ENCODE measurements at regions not wholly inside any gene's neighbourhood (a gene's known extent, or its start where the extent isn't known, plus 50 kb on each side); places are given as distances from the start of the nearest gene placed in this dataset.

- Histone ChIP-seq H3K4me3 (ENCODE audit: low read length) (no peak overlapping the region), H3K36me3 (ENCODE audit: control insufficient read depth, insufficient read depth, low read length) (no peaks in the 10 kb centered on the region), H3K9me3 (ENCODE audit: control insufficient read depth, insufficient read depth, low read length) (no peaks in the 10 kb centered on the region), H3K4me1 (ENCODE audit: control insufficient read depth, insufficient read depth, low read length) (no peaks in the 10 kb centered on the region), H3K27ac (ENCODE audit: low read length) (no peak overlapping the region), H3K27me3 (ENCODE audit: control insufficient read depth, insufficient read depth, low read length) (no peaks in the 10 kb centered on the region)
- Mint-ChIP-seq H3K36me3 (no peaks in the 10 kb centered on the region), H3K27ac (no peak overlapping the region), H3K4me3 (no peak overlapping the region), H3K4me1 (no peaks in the 10 kb centered on the region), H3K9me3 (no peaks in the 10 kb centered on the region), H3K27me3 (ENCODE audit: low read depth in 2 of 2) (peaks cover 0 to 8% of the 10 kb centered on the region in 2 donors)
- TF ChIP-seq CTCF (IDR thresholded peaks at IDR 0.05), result no peak
- WGBS (ENCODE audit: insufficient coverage), result 71% methylated on average over 6 of the region's 6 CpGs
- intact Hi-C loops (cut with micrococcal nuclease), result no loop called here
- ATAC-seq (no peak), DNase-seq (no peak)
Measured at GRCh38 chr11:69904974-69905535, 85.8 kb upstream of the FGF3 start.

DNA sequence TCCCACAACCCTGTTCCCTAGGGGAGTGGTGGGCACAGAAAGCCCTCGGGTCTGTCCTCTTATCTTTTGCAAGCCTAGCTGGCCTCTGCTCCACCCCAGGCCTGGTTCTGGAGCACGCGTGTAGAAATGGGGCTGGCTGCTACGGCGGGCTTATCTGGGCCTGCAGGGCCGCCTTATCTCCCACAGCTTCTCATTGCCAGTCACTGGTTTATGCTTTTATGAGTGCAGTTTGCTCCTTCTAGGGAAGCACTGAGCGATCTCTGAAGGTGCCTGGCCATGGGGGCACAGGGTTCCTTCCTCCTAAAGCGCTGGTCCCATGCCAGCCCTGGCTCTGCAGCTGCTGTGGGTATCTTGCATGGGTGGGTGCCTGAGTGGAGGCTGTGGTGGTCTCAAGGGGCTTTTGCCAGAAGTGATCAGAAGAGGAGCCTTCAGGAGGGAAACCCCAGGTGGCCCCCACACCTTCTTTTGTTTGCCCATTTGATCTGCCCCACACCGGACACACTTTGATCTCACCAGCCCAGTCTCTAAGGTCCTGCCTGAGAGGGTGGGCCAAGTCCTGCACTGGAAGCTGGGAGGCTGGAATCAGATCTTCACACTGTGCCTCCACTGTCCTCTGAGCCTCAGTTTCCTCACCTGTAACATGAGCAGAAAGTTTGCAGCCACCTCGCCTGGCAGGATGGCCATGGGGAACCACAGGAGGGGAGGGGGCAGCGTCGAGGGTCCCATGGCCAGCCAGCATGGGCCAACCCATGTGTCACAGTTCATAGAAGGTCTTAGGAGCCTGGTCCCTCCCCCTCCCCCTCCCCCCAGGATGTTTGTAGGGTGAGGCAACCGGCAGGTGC, 86.6 kb upstream of the FGF3 start:
- DNase-seq (no peak), ATAC-seq (no peak)
- TF ChIP-seq CTCF (IDR thresholded peaks at IDR 0.05), result no peak
- Mint-ChIP-seq H3K27ac (no peak overlapping the region), H3K36me3 (no peaks in the 10 kb centered on the region), H3K27me3 (ENCODE audit: low read depth in 2 of 2) (peaks cover 0 to 8% of the 10 kb centered on the region in 2 donors), H3K4me3 (no peak overlapping the region), H3K9me3 (no peaks in the 10 kb centered on the region), H3K4me1 (no peaks in the 10 kb centered on the region)
- H3K9me3 ChIP-seq (ENCODE audit: control insufficient read depth, insufficient read depth, low read length), result no peaks in the 10 kb centered on the region
- H3K36me3 ChIP-seq (ENCODE audit: control insufficient read depth, insufficient read depth, low read length), result no peaks in the 10 kb centered on the region
- no peak overlapping the region for H3K27ac ChIP-seq (ENCODE audit: low read length)
- no peak overlapping the region for H3K4me3 ChIP-seq (ENCODE audit: low read length)
- H3K4me1 ChIP-seq (ENCODE audit: control insufficient read depth, insufficient read depth, low read length), result no peaks in the 10 kb centered on the region
- intact Hi-C loops (cut with micrococcal nuclease), result no loop called here
- H3K27me3 ChIP-seq (ENCODE audit: control insufficient read depth, insufficient read depth, low read length), result no peaks in the 10 kb centered on the region
- WGBS (ENCODE audit: insufficient coverage), result 37% methylated on average over 10 of the region's 13 CpGs

- 76% methylated on average over 2 of the region's 3 CpGs for WGBS (ENCODE audit: insufficient coverage)
- Mint-ChIP-seq H3K36me3 (no peaks in the 10 kb centered on the region), H3K9me3 (no peaks in the 10 kb centered on the region), H3K27me3 (ENCODE audit: low read depth in 2 of 2) (peaks cover 0 to 8% of the 10 kb centered on the region in 2 donors), H3K4me1 (no peaks in the 10 kb centered on the region), H3K27ac (no peak overlapping the region), H3K4me3 (no peak overlapping the region)
- no peaks in the 10 kb centered on the region for H3K4me1 ChIP-seq (ENCODE audit: control insufficient read depth, insufficient read depth, low read length)
- H3K4me3 ChIP-seq (ENCODE audit: low read length), result no peak overlapping the region
- ATAC-seq (no peak), DNase-seq (no peak)
- H3K9me3 ChIP-seq (ENCODE audit: control insufficient read depth, insufficient read depth, low read length), result no peaks in the 10 kb centered on the region
- intact Hi-C loops (cut with micrococcal nuclease), result no loop called here
- TF ChIP-seq CTCF (IDR thresholded peaks at IDR 0.05), result no peak
- H3K36me3 ChIP-seq (ENCODE audit: control insufficient read depth, insufficient read depth, low read length), result no peaks in the 10 kb centered on the region
- no peak overlapping the region for H3K27ac ChIP-seq (ENCODE audit: low read length)
- H3K27me3 ChIP-seq (ENCODE audit: control insufficient read depth, insufficient read depth, low read length), result no peaks in the 10 kb centered on the region
Measured at GRCh38 chr11:69906453-69906907, 87.3 kb upstream of the FGF3 start.

All from natural killer cell (primary cell).